Panc1 (cell line): ENCODE measurements at regions not wholly inside any gene's neighbourhood (a gene's known extent, or its start where the extent isn't known, plus 50 kb on each side); places are given as distances from the start of the nearest gene placed in this dataset.

Source experiments
- ATAC-seq: fragments of 200-7000 bp; cut with Tn5 transposase; 2 replicates; pipeline ENCODE4 v1.9.1; 2020; ENCODE audit warnings: mild to moderate bottlenecking, moderate library complexity
- BruUV-seq: library from RNA; stranded (reverse); fragments of 400-500 nt; replicated peaks from 2 replicates; lab custom pipeline; 2021; lab: Mats Ljungman, UMichigan
- CTCF ChIA-PET: fragments of 300-600 bp; sonication (Branson Sonifier 250); formaldehyde crosslinking; loops from one replicate; lab custom pipeline; 2022; ENCODE audit warnings: antibody characterized with exemption; lab: Charles Lee
- POLR2A ChIA-PET: fragments of 300-600 bp; sonication (Branson Sonifier 250); formaldehyde crosslinking; loops from one replicate; lab custom pipeline; 2022; ENCODE audit warnings: antibody characterized with exemption; lab: Charles Lee
- DNase-seq: peaks from one replicate; pipeline ENCODE4 v3.0.0-alpha.2; 2010; ENCODE audit warnings: low read depth, low spot score
- H3K27ac ChIP-seq: 2 replicates; pipeline ENCODE4 v1.5.1; 2011; ENCODE audit warnings: mild to moderate bottlenecking, low read length, inconsistent platforms
- H3K27me3 ChIP-seq: fragments of 200-500 bp; sonication (Bioruptor generic); 2 replicates; pipeline ENCODE4 v1.6.0; 2014; ENCODE audit warnings: low read length, inconsistent platforms; ENCODE audit not compliant: control insufficient read depth, insufficient read depth
- H3K36me3 ChIP-seq: fragments of 200-500 bp; sonication (Bioruptor generic); 2 replicates; pipeline ENCODE4 v1.5.1; 2014; ENCODE audit warnings: inconsistent platforms, mild to moderate bottlenecking, low read length, moderate library complexity; ENCODE audit not compliant: control insufficient read depth, insufficient read depth
- H3K4me1 ChIP-seq: 2 replicates; pipeline ENCODE4 v1.5.1; 2011; ENCODE audit warnings: inconsistent platforms, mild to moderate bottlenecking, low read length, moderate library complexity; ENCODE audit not compliant: control insufficient read depth, insufficient read depth
- H3K4me3 ChIP-seq, 2 experiments: 2 replicates each; pipeline ENCODE4 v1.5.1; 2011 to 2012; ENCODE audit warnings: low read depth in 2 of 2, low read length in 2 of 2, mild to moderate bottlenecking in 2 of 2, inconsistent platforms in 1 of 2, moderate library complexity in 1 of 2
- H3K9me3 ChIP-seq: fragments of 200-500 bp; sonication (Bioruptor generic); 2 replicates; pipeline ENCODE4 v1.5.1; 2014; ENCODE audit warnings: low read depth, mild to moderate bottlenecking, inconsistent platforms, low read length, moderate library complexity; ENCODE audit not compliant: control insufficient read depth, insufficient read depth
- CTCF ChIP-seq: fragments of 450-650 bp; IDR thresholded peaks from 2 replicates; pipeline ENCODE4 v1.5.1; 2017; ENCODE audit warnings: mild to moderate bottlenecking
- POLR2AphosphoS5 ChIP-seq: IDR thresholded peaks from 2 replicates; pipeline ENCODE4 v1.6.1; 2012; ENCODE audit warnings: mild to moderate bottlenecking, low read depth, low read length, moderate library complexity
- REST ChIP-seq, 2 experiments: IDR thresholded peaks; 2 replicates each; pipeline ENCODE4 v1.6.1; 2011 to 2012; ENCODE audit warnings: low read depth in 2 of 2, control low read depth in 1 of 2, low read length in 1 of 2, mild to moderate bottlenecking in 1 of 2, moderate library complexity in 1 of 2; ENCODE audit not compliant: insufficient read depth in 1 of 2
- SIN3A ChIP-seq: IDR thresholded peaks from 2 replicates; pipeline ENCODE4 v1.6.1; 2012; ENCODE audit warnings: low read depth, mild to moderate bottlenecking, low read length, moderate library complexity, borderline replicate concordance; ENCODE audit not compliant: insufficient read depth
- TCF7L2 ChIP-seq: IDR thresholded peaks from 2 replicates; pipeline ENCODE4 v1.6.1; 2011; ENCODE audit warnings: mild to moderate bottlenecking, low read depth, low read length, inconsistent platforms
- in situ Hi-C: cut with HindIII; loops from 2 replicates; pipeline ENCODE4 v1.10.0; 2016; ENCODE audit warnings: low sequenced_read_pairs, low pct_unique_long_range_greater_than_20kb
- intact Hi-C: fragments of 100-400 bp; cut with micrococcal nuclease; formaldehyde crosslinking; loops from one replicate; pipeline ENCODE4 v1.10.0; 2022; ENCODE audit not compliant: unreplicated experiment

- no peak for ATAC-seq
- H3K9me3 ChIP-seq = no peaks in the 10 kb centered on the region
- H3K4me1 ChIP-seq = no peaks in the 10 kb centered on the region
- BruUV-seq = no TSS peak
- H3K36me3 ChIP-seq = no peaks in the 10 kb centered on the region
- in situ Hi-C loops (no loop called here), intact Hi-C loops (no loop called here)
- CTCF ChIA-PET = no interaction called here
- no peak for DNase-seq
- TF ChIP-seq SIN3A = no peak
- no peak for TF ChIP-seq POLR2AphosphoS5
- no peak for TF ChIP-seq TCF7L2
- TF ChIP-seq CTCF = no peak
- TF ChIP-seq REST (IDR thresholded peaks at IDR 0.05; ENCODE audit: insufficient read depth in 1 of 2, low read depth in 2 of 2, low read length in 1 of 2) = no peak
- no peaks in the 10 kb centered on the region for H3K27me3 ChIP-seq
- no peak overlapping the region for H3K4me3 ChIP-seq
- POLR2A ChIA-PET = no interaction called here
- no peak overlapping the region for H3K27ac ChIP-seq
Observed at GRCh38 chr10:31081937-31082840, 50.5 kb upstream of the ZNF438 start.

GRCh38 chr10:31083765-31084184 lies 52.1 kb upstream of the ZNF438 start:
- intact Hi-C loops = no loop called here
- ChIA-PET CTCF (no interaction called here), POLR2A (no interaction called here)
- no TSS peak for BruUV-seq
- no peaks in the 10 kb centered on the region for H3K27me3 ChIP-seq
- ATAC-seq = no peak
- no peaks in the 10 kb centered on the region for H3K9me3 ChIP-seq
- in situ Hi-C loops = no loop called here
- H3K36me3 ChIP-seq = no peaks in the 10 kb centered on the region
- DNase-seq = no peak
- H3K4me3 ChIP-seq = no peak overlapping the region
- TF ChIP-seq CTCF = peak; percentile 44
- no peak for TF ChIP-seq POLR2AphosphoS5
- H3K4me1 ChIP-seq = no peaks in the 10 kb centered on the region
- H3K27ac ChIP-seq = no peak overlapping the region
